Activated naive CD8-positive, alpha-beta T cell treated with anti-CD3 and anti-CD28 coated beads, Interleukin-2, amount 50 U/mL, for 24 hours (primary cell): ENCODE measurements at regions not wholly inside any gene's neighbourhood (a gene's known extent, or its start where the extent isn't known, plus 50 kb on each side); places are given as distances from the start of the nearest gene placed in this dataset.

Source experiments
- ATAC-seq: fragments of 150-1000 bp; cut with Tn5 transposase; one replicate; pipeline ENCODE4 v1.10.0; 2021
- DNase-seq: peaks from one replicate; pipeline ENCODE4 v3.0.0; 2021
- H3K27ac Mint-ChIP-seq: one replicate; pipeline ENCODE4 v1.8.0; 2021; ENCODE audit warnings: mild to moderate bottlenecking, mixed read lengths
- H3K27me3 Mint-ChIP-seq: one replicate; pipeline ENCODE4 v1.8.0; 2021; ENCODE audit warnings: mixed read lengths
- H3K36me3 Mint-ChIP-seq: one replicate; pipeline ENCODE4 v1.8.0; 2021; ENCODE audit warnings: low read depth, mixed read lengths
- H3K4me1 Mint-ChIP-seq: one replicate; pipeline ENCODE4 v1.8.0; 2021; ENCODE audit warnings: mixed read lengths
- H3K4me3 Mint-ChIP-seq: one replicate; pipeline ENCODE4 v1.8.0; 2021; ENCODE audit warnings: mild to moderate bottlenecking, moderate library complexity, mixed read lengths
- H3K9me3 Mint-ChIP-seq: one replicate; pipeline ENCODE4 v1.8.0; 2021; ENCODE audit warnings: mixed read lengths

DNA sequence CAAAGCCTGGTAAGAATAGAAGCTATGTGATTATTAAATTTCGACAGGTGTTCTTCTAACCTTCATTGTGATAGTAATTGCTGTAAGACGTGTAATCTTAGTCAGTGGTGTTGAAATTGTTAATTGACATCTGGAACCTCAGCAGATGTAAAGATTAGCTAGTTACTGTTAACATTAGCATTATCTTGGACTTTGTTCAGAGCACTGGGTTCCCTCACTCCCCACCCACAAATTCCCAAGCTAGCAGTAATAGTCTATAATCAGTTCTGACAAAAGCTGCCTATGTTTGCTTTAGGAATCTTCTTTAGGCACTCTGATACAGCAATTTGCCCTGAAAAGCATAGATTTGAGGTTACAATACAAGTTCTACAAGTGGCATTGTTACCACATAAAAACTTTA, 233.7 kb downstream of the EN1 start:
- ATAC-seq (no peak), DNase-seq (no peak)
- H3K36me3 Mint-ChIP-seq, result no peaks in the 10 kb centered on the region
- H3K4me1 Mint-ChIP-seq, result no peaks in the 10 kb centered on the region
- H3K27ac Mint-ChIP-seq, result no peak overlapping the region
- H3K4me3 Mint-ChIP-seq, result no peak overlapping the region
- peaks cover 10% of the 10 kb centered on the region for H3K27me3 Mint-ChIP-seq
- no peaks in the 10 kb centered on the region for H3K9me3 Mint-ChIP-seq

DNA sequence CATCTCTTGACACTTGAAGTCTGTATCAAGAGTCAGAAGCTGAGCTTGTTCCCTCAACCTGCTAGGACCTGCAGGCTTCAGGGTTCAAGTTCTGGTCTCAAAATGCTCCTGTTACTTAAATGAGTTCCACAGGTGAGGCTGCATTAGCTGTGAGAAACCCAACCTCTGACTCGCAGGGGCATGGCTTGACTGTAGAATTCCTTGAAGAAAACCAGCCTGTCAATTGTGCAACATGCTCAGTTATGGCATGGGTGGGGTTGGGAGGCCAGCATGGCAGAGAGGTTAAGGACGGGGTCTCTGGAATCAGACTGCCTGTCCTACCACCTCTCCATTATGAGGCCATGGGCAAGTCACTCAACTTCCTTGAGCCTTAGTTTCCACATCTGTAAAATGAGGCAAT, 235.8 kb downstream of the EN1 start:
- H3K4me1 Mint-ChIP-seq, result no peaks in the 10 kb centered on the region
- ATAC-seq, result no peak
- H3K27me3 Mint-ChIP-seq, result peaks cover 6% of the 10 kb centered on the region
- no peaks in the 10 kb centered on the region for H3K9me3 Mint-ChIP-seq
- DNase-seq, result no peak
- no peak overlapping the region for H3K4me3 Mint-ChIP-seq
- no peaks in the 10 kb centered on the region for H3K36me3 Mint-ChIP-seq
- H3K27ac Mint-ChIP-seq, result no peak overlapping the region

GRCh38 chr2:118609138-118609537, 238.3 kb downstream of the EN1 start:
- H3K27ac Mint-ChIP-seq, result no peak overlapping the region
- H3K4me3 Mint-ChIP-seq, result no peak overlapping the region
- DNase-seq (no peak), ATAC-seq (no peak)
- no peaks in the 10 kb centered on the region for H3K9me3 Mint-ChIP-seq
- no peaks in the 10 kb centered on the region for H3K36me3 Mint-ChIP-seq
- H3K4me1 Mint-ChIP-seq, result no peaks in the 10 kb centered on the region
- no peaks in the 10 kb centered on the region for H3K27me3 Mint-ChIP-seq

- Mint-ChIP-seq H3K27me3 (no peaks in the 10 kb centered on the region), H3K36me3 (no peaks in the 10 kb centered on the region), H3K27ac (no peak overlapping the region), H3K4me3 (no peak overlapping the region), H3K4me1 (no peaks in the 10 kb centered on the region), H3K9me3 (no peaks in the 10 kb centered on the region)
- ATAC-seq, result no peak
- DNase-seq, result no peak
These were observed 239.8 kb downstream of the EN1 start for GRCh38 chr2:118607641-118608040.

DNA sequence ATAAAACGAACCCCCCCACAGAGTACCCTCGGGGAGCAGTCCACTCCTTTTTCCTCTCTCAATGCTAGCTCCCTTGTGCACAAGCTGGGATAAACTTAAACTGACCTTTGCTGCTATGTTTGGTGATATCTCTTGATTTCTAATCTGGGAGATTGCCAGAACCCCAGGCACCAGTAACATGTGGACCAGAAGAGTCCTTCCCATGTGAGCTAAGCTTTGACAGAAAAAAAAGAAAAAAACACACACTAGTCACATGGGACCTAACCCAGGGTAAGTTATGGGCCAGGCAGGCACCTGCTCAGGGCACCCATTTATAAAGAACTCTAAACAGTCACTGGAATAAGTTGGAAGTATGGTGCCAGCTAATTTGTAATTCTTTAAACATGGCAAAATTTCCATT, 242.6 kb downstream of the EN1 start:
- no peaks in the 10 kb centered on the region for H3K36me3 Mint-ChIP-seq
- H3K9me3 Mint-ChIP-seq, result no peaks in the 10 kb centered on the region
- no peak for DNase-seq

GRCh38 chr2:118604371-118604770, 243.1 kb downstream of the EN1 start:
- ATAC-seq (no peak), DNase-seq (no peak)
- Mint-ChIP-seq H3K9me3 (no peaks in the 10 kb centered on the region), H3K36me3 (no peaks in the 10 kb centered on the region), H3K27me3 (no peaks in the 10 kb centered on the region), H3K4me3 (no peak overlapping the region), H3K27ac (no peak overlapping the region), H3K4me1 (no peaks in the 10 kb centered on the region)

More for the DNA sequence above, 242.6 kb downstream of the EN1 start:
- Mint-ChIP-seq H3K27me3 (no peaks in the 10 kb centered on the region), H3K4me3 (no peak overlapping the region), H3K27ac (no peak overlapping the region), H3K4me1 (no peaks in the 10 kb centered on the region)
- no peak for ATAC-seq

DNA sequence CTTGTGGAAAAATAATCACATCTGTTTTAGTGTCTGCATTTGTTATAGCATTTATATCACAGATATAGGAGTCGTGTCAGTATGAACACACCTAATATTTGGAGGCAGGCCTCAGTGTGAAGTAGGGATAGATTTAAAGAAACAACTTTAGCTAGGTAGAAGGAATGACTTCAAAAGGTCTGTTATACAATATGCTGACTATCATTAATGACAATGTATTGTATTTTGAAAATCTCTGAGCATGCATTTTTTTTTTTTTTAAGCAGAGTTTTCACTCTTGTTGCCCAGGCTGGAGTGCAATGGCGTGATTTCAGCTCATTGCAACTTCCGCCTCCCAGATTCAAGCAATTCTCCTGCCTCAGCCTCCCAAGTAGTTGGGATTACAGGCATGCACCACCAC, 248.3 kb downstream of the EN1 start:
- Mint-ChIP-seq H3K4me3 (no peak overlapping the region), H3K9me3 (peaks cover 5% of the 10 kb centered on the region), H3K4me1 (no peaks in the 10 kb centered on the region), H3K36me3 (no peaks in the 10 kb centered on the region), H3K27me3 (peaks cover 3% of the 10 kb centered on the region), H3K27ac (no peak overlapping the region)
- ATAC-seq (no peak), DNase-seq (no peak)

DNA sequence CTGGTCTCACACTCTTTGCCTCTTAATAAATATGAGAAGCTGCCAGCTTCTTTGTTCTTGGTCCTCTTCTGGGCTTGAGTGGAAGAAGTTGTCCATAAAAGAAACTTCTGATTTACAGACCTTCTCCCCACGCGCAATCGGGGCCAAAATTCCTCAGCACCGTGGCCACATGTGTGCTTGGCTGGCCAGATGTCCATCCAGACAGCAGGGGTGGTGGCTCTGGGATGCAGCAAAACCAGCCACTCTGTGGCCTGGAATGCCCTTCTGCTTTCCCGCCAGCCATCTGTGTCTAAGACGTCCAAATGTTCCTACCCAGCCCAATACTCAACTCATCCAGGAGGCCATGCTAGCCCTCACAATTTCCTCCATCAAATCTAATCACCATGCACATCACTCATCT, 250.8 kb downstream of the EN1 start:
- no peak for ATAC-seq
- Mint-ChIP-seq H3K4me1 (no peaks in the 10 kb centered on the region), H3K4me3 (no peak overlapping the region), H3K9me3 (peaks cover 5% of the 10 kb centered on the region), H3K27me3 (peaks cover 6% of the 10 kb centered on the region), H3K27ac (no peak overlapping the region), H3K36me3 (no peaks in the 10 kb centered on the region)
- no peak for DNase-seq

- Mint-ChIP-seq H3K9me3 (no peaks in the 10 kb centered on the region), H3K4me1 (no peaks in the 10 kb centered on the region), H3K27ac (no peak overlapping the region), H3K4me3 (no peak overlapping the region), H3K27me3 (peaks cover 6% of the 10 kb centered on the region), H3K36me3 (no peaks in the 10 kb centered on the region)
- ATAC-seq (no peak), DNase-seq (no peak)
These were observed 254.2 kb downstream of the EN1 start for GRCh38 chr2:118593257-118593656.

- H3K4me1 Mint-ChIP-seq, result no peaks in the 10 kb centered on the region
- H3K4me3 Mint-ChIP-seq, result no peak overlapping the region
- no peaks in the 10 kb centered on the region for H3K36me3 Mint-ChIP-seq
- no peak overlapping the region for H3K27ac Mint-ChIP-seq
- H3K9me3 Mint-ChIP-seq, result no peaks in the 10 kb centered on the region
- ATAC-seq (no peak), DNase-seq (no peak)
- H3K27me3 Mint-ChIP-seq, result peaks cover 6% of the 10 kb centered on the region
These were observed 256.2 kb downstream of the EN1 start for GRCh38 chr2:118591223-118591622.

- no peaks in the 10 kb centered on the region for H3K9me3 Mint-ChIP-seq
- H3K4me1 Mint-ChIP-seq, result no peaks in the 10 kb centered on the region
- peaks cover 3% of the 10 kb centered on the region for H3K27me3 Mint-ChIP-seq
- ATAC-seq (no peak), DNase-seq (no peak)
- no peaks in the 10 kb centered on the region for H3K36me3 Mint-ChIP-seq
- no peak overlapping the region for H3K4me3 Mint-ChIP-seq
- H3K27ac Mint-ChIP-seq, result no peak overlapping the region
These were observed 257.7 kb downstream of the EN1 start for GRCh38 chr2:118589721-118590120.

- DNase-seq (no peak), ATAC-seq (no peak)
- Mint-ChIP-seq H3K4me3 (no peak overlapping the region), H3K36me3 (no peaks in the 10 kb centered on the region), H3K27ac (no peak overlapping the region), H3K27me3 (peaks cover 3% of the 10 kb centered on the region), H3K9me3 (no peaks in the 10 kb centered on the region), H3K4me1 (no peaks in the 10 kb centered on the region)
These were observed 258.6 kb downstream of the EN1 start for GRCh38 chr2:118588850-118589249.

DNA sequence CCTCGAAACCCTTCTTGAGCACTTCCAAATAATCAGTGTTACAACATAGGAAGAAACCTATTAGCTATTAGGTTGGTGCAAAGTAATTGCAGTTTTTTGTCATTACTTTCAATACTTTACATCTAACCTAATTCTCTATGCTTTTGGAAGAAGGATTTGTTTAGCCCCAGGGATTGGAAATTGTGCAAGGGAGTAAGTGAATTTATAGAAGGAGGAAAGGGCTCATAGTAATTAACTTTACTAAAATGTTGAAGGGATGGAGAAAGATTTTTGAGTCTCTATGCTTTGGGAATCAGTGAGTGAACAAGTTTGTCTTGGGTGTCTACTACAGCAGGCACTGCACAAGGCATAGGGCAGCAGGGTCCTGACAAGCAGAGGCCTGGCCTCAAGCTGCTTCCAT, 261.1 kb downstream of the EN1 start:
- Mint-ChIP-seq H3K4me1 (no peaks in the 10 kb centered on the region), H3K9me3 (no peaks in the 10 kb centered on the region), H3K36me3 (no peaks in the 10 kb centered on the region), H3K4me3 (no peak overlapping the region), H3K27me3 (no peaks in the 10 kb centered on the region), H3K27ac (no peak overlapping the region)
- ATAC-seq (no peak), DNase-seq (no peak)

DNA sequence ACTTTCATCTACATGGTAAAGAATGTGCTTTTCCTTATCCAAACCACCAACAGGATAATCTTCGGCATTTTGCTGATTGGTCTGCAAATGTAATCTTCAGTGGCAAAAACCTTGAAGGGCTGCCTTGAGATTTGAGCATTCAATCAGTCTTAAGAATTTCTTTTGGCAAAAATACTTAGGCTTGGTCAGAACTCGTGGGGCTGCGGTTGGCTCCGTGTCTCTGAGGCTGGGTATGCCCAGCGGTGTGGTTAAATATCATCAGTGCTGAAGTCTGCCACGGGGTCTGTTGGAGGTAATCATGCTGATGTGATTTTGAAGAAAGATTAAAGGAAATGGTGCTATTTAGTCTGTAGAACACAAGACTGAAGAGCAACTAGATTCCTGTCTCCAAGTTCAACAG, 262.6 kb downstream of the EN1 start:
- no peak for ATAC-seq

DNA sequence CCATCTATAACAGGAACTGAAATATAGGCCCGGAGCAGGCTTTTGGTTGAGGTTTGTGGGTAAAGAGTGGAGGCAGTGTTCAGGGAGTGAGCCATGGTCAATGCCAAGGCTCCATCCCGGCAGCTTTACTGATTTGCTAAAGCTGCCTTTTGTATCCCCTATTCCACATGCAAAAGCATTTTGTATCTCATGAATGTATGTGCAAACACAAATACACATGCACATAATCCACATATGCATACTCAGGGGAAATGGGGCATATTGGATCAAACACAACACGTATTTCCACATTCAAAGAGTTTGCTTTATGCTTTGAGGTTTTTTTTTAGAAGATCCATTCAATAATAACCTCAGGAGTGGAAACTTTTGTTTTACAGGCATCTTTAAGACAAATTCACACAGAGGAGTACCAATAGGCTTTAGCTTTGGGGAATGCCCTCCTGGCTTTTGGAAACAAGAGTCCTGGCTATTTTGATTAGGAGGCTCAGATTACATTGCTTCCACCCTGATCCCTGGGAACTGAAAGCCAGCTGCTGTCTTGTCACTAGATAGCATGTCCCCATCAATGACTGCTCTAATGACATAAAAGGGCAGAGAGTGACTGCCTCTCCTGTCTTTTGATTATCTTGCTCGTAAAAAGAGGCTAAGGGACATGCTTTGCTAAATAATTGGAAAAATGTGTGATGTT, 263.2 kb downstream of the EN1 start:
- H3K4me1 Mint-ChIP-seq, result no peaks in the 10 kb centered on the region
- H3K4me3 Mint-ChIP-seq, result no peak overlapping the region
- H3K27ac Mint-ChIP-seq, result no peak overlapping the region
- no peaks in the 10 kb centered on the region for H3K9me3 Mint-ChIP-seq
- H3K36me3 Mint-ChIP-seq, result no peaks in the 10 kb centered on the region
- ATAC-seq, result no peak
- no peaks in the 10 kb centered on the region for H3K27me3 Mint-ChIP-seq
- DNase-seq, result no peak

More for the DNA sequence above, 262.6 kb downstream of the EN1 start:
- Mint-ChIP-seq H3K36me3 (no peaks in the 10 kb centered on the region), H3K9me3 (no peaks in the 10 kb centered on the region), H3K27me3 (no peaks in the 10 kb centered on the region), H3K4me3 (no peak overlapping the region), H3K4me1 (no peaks in the 10 kb centered on the region), H3K27ac (no peak overlapping the region)
- no peak for DNase-seq

- DNase-seq, result no peak
- Mint-ChIP-seq H3K27me3 (peaks cover 4% of the 10 kb centered on the region), H3K4me3 (no peak overlapping the region), H3K4me1 (no peaks in the 10 kb centered on the region), H3K27ac (no peak overlapping the region), H3K9me3 (no peaks in the 10 kb centered on the region), H3K36me3 (no peaks in the 10 kb centered on the region)
- no peak for ATAC-seq
These were observed 265.4 kb downstream of the EN1 start for GRCh38 chr2:118582058-118582457.
